NCI-H748 treated with DMSO at 0.1 percent for 48 hours (cell line): ENCODE measurements at regions not wholly inside any gene's neighbourhood (a gene's known extent, or its start where the extent isn't known, plus 50 kb on each side); places are given as distances from the start of the nearest gene placed in this dataset.
"Not testable (repeated sequence)": the region's sequence is repeated elsewhere in the genome, so short reads cannot be mapped to it uniquely, and the experiment has no call there.

Experiments
- DNase-seq: peaks from one replicate; lab custom pipeline; 2025; lab: John Stamatoyannopoulos, UW

GRCh38 chrX:1059576-1060561 is 152.6 kb downstream of the CRLF2 start:
- DNase-seq = no peak

GRCh38 chrX:1053600-1053999 is 158.8 kb downstream of the CRLF2 start:
- DNase-seq = not testable (repeated sequence)

DNA sequence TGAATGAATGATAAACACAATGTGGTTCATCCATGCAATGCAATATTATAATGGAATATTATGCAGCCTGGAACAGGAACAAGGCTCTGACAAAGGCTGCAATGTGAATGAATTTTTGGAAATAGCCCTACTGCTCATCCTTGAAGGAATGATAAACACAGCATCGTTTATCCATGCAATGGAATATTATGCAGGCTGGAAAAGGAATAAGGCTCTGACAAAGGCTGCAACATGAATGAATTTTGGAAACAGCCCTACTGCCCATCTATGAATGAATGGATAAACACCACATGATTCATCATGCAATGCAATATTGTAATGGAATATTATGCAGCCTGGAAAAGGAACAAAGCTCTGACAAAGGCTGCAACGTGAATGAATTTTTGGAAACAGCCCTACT is 159.4 kb downstream of the CRLF2 start:
- no peak for DNase-seq

DNA sequence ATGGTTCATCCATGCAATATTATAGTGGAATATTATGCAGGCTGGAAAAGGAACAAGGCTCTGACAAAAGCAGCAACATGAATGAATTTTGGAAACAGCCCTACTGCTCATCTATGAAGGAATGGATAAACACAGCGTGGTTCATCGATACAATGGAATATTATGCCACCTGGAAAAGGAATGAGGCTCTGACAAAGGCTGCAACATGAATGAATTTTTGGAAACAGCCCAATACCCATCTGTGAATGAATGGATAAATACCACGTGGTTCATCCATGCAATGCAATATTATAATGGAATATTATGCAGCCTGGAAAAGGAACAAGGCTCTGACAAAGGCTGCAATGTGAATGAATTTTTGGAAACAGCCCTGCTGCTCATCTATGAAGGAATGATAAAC is 160.4 kb downstream of the CRLF2 start:
- DNase-seq = no peak

DNA sequence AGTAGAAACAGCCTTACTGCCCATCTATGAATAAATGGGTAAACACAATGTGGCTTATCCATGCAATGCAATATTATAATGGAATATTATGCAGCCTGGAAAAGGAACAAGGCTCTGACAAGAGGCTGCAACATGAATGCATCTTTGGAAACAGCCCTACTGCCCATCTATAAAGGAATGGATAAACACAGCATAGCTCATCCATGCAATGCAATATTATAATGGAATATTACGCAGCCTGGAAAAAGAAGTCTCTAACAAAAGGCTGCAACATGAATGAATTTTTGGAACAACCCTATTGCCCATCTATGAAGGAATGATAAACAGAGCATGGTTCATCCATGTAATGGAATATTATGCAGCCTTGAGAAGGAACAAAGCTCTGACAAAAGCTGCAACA is 161.0 kb downstream of the CRLF2 start:
- DNase-seq = no peak

DNA sequence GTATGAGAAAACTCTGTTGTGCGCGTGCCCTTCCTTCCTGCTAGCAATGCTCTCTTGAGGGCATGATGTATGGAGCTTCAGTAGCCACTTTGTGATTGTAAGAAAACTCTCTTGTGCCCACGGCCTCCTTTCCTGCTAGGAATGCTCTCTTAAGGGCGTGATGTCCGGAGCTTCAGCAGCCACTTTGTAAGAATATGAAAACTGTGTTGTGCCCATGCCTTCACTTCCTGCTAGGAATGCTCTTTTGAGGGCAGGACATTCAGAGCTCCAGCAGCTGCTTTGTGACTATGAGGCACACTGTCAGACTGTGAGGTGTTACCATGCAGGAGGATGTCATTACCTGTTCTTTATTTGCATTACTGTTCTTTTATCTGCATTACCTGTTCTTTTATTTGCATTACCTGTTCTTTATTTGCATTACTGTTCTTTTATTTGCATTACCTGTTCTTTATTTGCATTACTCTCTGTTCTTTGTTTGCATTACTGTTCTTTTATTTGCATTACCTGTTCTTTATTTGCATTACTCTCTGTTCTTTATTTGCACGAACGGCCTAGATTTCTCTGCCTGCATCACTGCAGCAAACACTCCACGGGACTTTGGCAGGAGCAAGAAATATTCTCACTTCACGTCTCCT is 166.7 kb downstream of the CRLF2 start:
- no peak for DNase-seq

- DNase-seq = no peak
Observed at GRCh38 chrX:1041091-1041490, 171.4 kb downstream of the CRLF2 start.

GRCh38 chrX:1035931-1036330 is 176.5 kb downstream of the CRLF2 start:
- not testable (repeated sequence) for DNase-seq

GRCh38 chrX:1035206-1035605 is 177.2 kb downstream of the CRLF2 start:
- no peak for DNase-seq

GRCh38 chrX:1034717-1035116 is 177.7 kb downstream of the CRLF2 start:
- DNase-seq = no peak

DNA sequence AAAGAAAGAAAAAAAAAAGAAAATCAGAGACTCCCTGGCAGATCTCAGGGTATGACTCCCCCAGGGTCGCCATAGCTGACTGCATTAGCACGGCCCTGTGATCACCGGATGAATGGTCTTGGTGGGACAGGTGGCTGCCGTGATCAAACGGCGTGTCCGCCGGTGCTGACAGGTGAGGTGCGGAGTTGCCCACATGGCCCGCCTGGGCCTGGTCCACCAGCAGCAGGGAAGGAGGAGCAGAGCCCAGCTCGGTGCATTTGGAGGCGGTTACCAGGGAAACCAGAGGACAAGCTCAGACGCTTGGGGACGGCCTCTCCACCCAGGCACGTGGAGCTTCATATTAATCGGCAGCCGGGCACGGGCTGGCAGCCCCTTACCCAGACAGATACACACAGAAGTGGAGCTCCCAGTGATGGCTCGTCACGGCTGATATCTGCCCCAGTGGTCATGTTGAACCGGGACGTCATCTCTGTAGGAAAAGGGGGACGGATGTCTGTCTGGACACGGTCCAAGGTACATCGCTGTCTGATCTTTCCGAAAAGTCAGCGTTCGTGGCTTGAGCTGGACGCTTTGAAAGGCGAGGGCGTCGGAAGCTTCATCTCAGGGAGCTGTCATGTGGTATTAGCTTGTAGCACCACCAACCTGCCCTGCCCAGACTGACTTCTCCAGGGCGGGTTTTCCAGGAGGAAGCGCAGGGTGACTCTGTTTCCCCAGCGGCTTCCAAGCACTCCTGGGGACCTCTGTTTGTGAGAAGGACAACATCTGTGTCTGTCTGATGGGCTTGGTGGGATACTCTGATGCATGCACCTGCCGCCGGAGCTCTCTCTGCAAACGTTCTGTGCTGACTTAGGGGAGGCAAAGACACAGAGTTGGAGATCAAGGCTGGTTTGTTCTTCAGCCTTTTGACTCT is 180.7 kb downstream of the CRLF2 start:
- no peak for DNase-seq

DNA sequence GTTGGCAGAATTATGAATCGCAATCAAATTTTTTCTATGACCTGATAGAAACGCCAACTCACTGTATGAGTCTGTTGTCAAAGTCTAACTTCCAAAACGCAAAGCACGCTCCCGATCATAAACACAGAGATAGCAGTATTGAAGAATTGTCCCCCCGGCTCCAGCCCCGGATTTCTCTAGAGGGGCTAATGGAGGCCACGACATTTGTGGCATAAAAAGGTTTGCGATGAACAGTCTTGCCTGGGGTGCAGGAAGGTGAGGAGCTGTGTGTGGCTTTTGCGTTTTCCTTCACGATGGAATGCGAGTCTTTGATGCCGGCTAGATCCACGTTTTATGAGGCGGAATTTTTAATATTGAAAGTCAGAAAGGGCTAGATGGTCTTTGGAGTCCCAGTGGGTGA is 183.0 kb downstream of the CRLF2 start:
- no peak for DNase-seq

DNA sequence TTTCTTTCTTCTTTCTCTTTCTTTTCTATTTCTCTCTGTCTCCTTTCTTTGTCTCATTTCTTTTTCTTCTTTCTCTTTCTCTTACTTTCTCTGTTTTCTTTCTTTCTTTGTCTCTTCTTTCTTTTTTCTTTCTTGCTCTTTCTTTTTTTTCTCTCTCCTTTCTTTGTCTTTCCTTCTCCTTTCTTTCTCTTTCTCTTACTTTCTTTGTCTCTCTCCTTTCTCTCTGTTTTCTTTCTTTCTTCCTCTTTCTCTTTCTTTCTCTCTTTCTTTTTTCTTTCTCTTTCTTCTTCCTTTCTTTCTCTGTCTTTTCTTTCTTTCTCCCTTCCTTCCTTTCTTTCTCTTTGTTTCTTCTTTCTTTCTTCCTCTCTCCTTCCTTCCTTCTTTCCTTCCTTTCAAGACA is 184.8 kb downstream of the CRLF2 start:
- DNase-seq = no peak

- no peak for DNase-seq
Observed at GRCh38 chrX:1027133-1027532, 185.3 kb downstream of the CRLF2 start.

DNA sequence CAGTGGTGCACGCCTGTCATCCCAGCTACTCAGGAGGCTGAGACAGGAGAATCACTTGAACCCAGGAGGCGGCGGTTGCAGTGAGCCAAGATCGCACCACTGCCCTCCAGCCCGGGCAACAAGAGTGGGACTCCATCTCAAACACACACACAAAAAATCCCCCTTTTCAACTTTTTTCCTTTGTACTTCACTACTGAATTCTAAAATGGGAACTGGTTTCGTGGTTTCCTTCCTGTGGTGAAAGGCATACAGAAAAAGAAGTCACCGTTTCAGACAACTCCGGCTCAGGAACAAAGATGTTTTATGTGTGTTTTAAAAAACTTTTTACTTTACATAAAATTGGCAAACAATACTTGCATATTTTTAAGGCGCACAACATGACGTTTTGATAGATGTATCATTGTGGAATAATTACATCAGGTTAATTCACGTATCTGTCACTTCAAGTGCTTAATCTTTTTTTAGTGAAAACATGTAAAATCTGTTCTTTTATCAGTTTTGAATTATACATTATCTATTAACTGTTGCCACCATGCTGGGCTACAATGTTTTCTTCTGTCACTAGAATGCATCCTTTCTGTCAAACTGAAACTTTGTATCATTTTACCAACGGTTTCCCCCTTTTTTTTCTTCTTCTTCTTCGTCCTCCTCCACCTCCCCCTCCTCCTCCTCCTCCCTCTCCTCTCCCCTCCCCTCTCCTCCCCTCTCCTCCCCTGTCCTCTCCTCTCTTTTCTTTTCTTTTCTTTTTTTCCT is 186.0 kb downstream of the CRLF2 start:
- DNase-seq = no peak

DNA sequence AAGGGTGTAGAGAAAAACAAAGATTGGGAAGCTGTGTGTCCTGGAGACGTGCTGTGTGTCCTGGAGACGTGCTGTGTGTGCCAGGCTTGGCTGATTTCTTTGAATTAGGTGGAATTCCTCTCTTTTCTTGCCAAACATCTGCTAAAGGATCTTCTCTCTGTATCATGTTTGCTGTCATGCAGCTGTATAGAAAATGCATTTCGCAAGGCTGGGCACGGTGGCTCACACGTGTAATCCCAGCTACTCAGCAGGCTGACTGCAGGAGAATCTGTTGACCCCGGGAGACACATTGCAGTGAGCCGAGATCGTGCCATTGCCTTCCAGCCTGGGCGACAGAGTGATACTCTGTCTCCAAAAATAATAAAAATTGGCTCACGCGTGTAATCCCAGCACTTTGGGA is 187.0 kb downstream of the CRLF2 start:
- no peak for DNase-seq

GRCh38 chrX:1023676-1024075 is 188.8 kb downstream of the CRLF2 start:
- DNase-seq = no peak

DNA sequence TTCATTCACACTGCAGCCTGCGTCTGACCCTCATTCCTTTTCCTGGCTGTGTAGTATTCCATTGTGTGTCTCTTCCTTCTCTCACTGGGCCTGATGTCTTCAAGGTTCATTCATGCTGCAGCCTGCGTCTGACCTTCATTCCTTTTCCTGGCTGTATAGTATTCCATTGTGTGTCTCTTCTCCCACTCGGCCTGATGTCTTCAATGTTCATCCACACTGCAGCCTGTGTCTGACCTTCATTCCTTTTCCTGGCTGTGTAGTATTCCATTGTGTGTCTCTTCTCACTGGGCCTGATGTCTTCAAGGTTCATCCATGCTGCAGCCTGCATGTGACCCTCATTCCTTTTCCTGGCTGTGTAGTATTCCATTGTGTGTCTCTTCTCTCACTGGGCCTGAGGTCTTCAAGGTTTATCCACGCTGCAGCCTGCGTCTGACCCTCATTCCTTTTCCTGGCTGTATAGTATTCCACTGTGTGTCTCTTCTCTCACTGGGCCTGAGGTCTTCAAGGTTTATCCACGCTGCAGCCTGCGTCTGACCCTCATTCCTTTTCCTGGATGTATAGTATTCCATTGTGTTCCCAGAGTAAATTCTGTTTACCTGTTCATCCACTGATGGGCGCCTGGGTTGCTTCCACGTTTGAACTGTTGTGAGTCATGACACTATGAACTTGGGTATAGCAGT is 191.0 kb downstream of the CRLF2 start:
- not testable (repeated sequence) for DNase-seq

GRCh38 chrX:1020634-1021166 is 191.7 kb downstream of the CRLF2 start:
- DNase-seq = no peak

DNA sequence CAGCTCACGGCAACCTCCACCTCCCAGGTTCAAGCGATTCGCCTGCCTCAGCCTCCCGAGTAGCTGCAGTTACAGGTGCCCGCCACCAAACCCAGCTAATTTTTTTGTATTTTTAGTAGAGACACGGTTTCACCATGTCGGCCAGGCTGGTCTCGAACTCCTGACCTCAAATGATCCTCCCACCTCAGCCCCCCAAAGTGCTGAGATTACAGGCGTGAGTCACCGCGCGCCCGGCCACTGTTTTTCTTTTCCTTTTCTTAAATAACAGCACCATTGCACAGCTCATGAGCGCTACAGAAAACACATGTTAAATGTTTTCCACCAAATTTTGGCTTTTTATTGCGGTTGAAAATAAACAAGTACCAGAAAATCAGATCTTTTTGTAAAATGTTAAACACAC is 195.5 kb downstream of the CRLF2 start:
- DNase-seq = not testable (repeated sequence)

DNA sequence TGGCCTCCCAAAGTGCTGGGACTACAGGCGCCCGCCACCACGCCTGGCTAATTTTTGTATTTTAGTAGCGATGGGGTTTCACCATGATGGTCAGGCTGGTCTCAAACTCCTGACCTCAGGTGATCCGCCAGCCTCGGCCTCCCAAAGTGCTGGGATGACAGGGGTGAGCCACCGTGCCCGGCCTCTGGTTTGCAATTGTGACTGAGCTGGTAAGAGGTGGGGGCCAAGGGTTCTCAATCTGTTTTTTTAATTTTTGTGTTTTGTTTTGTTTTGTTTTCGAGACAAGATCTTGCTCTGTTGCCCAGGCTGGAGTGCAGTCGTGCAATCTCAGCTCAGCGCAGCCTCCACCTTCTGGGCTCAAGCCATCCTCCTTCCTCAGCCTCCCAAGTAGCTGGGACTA is 196.2 kb downstream of the CRLF2 start:
- not testable (repeated sequence) for DNase-seq
